ENCODE measurements at regions not wholly inside any gene's neighbourhood (a gene's known extent, or its start where the extent isn't known, plus 50 kb on each side); places are given as distances from the start of the nearest gene placed in this dataset.
A peak's percentile ranks its signal among the peaks of the same experiment; 100 is the strongest.

DNA sequence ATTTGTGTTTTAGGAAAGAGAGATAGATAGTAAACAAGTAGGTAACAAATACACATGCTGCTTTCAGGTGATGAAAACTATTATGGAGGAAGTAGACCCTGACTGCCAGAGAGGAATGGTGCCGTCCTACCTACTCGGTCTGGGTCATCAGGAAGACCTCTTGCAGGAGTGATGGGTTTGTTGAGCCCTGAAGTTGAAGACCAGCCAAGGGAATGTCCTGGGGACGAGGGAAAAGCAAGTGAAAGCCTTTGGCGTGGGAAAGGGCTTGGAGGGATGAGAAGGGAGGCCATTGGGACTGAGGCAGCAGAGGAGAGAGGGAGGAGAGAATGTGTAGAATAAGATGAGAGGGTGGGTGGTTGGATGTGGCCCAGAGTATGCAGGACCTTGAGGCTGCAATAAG, 379.5 kb upstream of the USP24 start:
- Histone ChIP-seq H3K4me3 (no peak overlapping the region), H3K4me1 (replicated peaks) (no peaks in the 10 kb centered on the region)

GRCh38 chr1:55593298-55593697, 378.1 kb upstream of the USP24 start:
- Histone ChIP-seq H3K27ac (no peak overlapping the region), H3K36me3 (no peaks in the 10 kb centered on the region), H3K9me3 (replicated peaks) (no peaks in the 10 kb centered on the region; the same call in 1 of the 2 replicates), H3K27me3 (replicated peaks) (no peaks in the 10 kb centered on the region), H3K4me3 (no peak overlapping the region), H3K4me1 (replicated peaks) (no peaks in the 10 kb centered on the region)
- no peak for DNase-seq (ENCODE audit: low read depth in 1 of 2, low spot score in 2 of 2)

More for the DNA sequence above, 379.5 kb upstream of the USP24 start:
- Histone ChIP-seq H3K9me3 (replicated peaks) (no peaks in the 10 kb centered on the region; the same call in 1 of the 2 replicates), H3K27ac (no peak overlapping the region), H3K27me3 (replicated peaks) (no peaks in the 10 kb centered on the region), H3K36me3 (no peaks in the 10 kb centered on the region)
- no peak for DNase-seq (ENCODE audit: low read depth in 1 of 2, low spot score in 2 of 2)

DNA sequence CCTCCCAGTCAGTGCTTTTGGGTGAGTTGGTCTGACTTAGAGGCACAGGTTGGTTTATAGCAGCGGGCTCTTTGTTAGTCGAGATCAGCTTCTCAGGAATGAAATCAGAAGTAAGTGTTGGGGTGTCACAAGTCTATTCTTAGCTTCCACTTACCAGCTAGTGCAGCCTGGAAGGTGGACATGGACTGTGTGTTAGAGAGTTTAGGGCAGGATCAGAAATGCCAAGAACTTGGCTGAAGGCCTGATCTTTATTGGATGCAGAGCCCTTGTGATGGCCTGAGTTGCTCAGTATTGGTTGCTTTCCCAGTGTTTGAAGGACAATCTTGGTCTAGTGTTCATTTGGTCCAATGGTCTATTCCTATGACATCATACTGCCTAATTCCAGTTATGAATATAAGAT, 377.0 kb upstream of the USP24 start:
- H3K27ac ChIP-seq: no peak overlapping the region
- H3K4me3 ChIP-seq: no peak overlapping the region
- no peaks in the 10 kb centered on the region for H3K27me3 ChIP-seq (replicated peaks)
- H3K4me1 ChIP-seq (replicated peaks): no peaks in the 10 kb centered on the region
- H3K36me3 ChIP-seq: no peaks in the 10 kb centered on the region
- no peaks in the 10 kb centered on the region; the same call in 1 of the 2 replicates for H3K9me3 ChIP-seq (replicated peaks)
- no peak for DNase-seq (ENCODE audit: low read depth in 1 of 2, low spot score in 2 of 2)

DNA sequence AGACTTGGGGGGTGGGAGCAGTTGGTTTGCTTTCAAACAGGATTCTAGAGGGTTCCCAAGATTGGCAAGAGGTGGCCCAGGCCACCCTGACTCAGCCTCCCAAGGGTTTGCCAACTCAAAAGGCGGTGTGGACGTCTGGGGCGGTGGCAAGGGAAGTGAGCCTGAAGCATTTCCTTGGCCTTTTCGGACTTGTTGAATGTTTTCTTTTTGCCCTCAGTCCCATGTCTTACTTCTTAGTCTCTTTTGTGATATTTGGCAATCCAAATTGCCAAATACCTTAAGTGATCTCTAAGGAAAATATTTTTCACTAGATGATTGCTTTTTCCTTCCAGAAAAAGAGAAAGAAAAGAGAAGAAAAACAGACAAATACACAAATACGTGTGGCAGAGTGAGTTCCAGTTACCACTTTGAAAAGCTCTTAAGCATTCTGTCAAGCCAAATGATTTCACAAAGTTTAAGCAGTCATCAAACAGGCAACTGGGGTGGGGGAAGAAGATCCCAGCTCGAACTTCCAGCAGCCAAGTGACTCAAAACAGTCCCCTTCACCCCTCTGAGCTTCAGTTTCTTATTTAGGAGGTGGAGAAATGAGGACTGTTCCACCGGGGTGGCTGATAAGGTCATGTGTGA, 374.6 kb upstream of the USP24 start:
- H3K27me3 ChIP-seq (replicated peaks): no peaks in the 10 kb centered on the region
- H3K4me3 ChIP-seq: no peak overlapping the region
- no peaks in the 10 kb centered on the region for H3K36me3 ChIP-seq
- no peak overlapping the region for H3K27ac ChIP-seq
- H3K4me1 ChIP-seq (replicated peaks): no peaks in the 10 kb centered on the region
- no peaks in the 10 kb centered on the region; the same call in 1 of the 2 replicates for H3K9me3 ChIP-seq (replicated peaks)
- no peak for DNase-seq (ENCODE audit: low read depth in 1 of 2, low spot score in 2 of 2)

GRCh38 chr1:55588309-55588708, 373.1 kb upstream of the USP24 start:
- H3K36me3 ChIP-seq: no peaks in the 10 kb centered on the region
- no peak for DNase-seq (ENCODE audit: low read depth in 1 of 2, low spot score in 2 of 2)
- no peaks in the 10 kb centered on the region for H3K4me1 ChIP-seq (replicated peaks)
- no peak overlapping the region for H3K27ac ChIP-seq
- H3K27me3 ChIP-seq (replicated peaks): no peaks in the 10 kb centered on the region
- no peak overlapping the region for H3K4me3 ChIP-seq
- no peaks in the 10 kb centered on the region; the same call in 1 of the 2 replicates for H3K9me3 ChIP-seq (replicated peaks)

GRCh38 chr1:55586771-55587170, 371.6 kb upstream of the USP24 start:
- H3K4me1 ChIP-seq (replicated peaks): no peaks in the 10 kb centered on the region
- H3K36me3 ChIP-seq: no peaks in the 10 kb centered on the region
- H3K9me3 ChIP-seq (replicated peaks): no peaks in the 10 kb centered on the region; the same call in 1 of the 2 replicates
- no peak for DNase-seq (ENCODE audit: low read depth in 1 of 2, low spot score in 2 of 2)
- H3K4me3 ChIP-seq: no peak overlapping the region
- H3K27ac ChIP-seq: no peak overlapping the region
- no peaks in the 10 kb centered on the region for H3K27me3 ChIP-seq (replicated peaks)

GRCh38 chr1:55585402-55585792, 370.2 kb upstream of the USP24 start:
- Histone ChIP-seq H3K9me3 (replicated peaks) (no peaks in the 10 kb centered on the region; the same call in 1 of the 2 replicates), H3K4me3 (no peak overlapping the region), H3K27ac (no peak overlapping the region), H3K4me1 (replicated peaks) (peaks cover 12% of the 10 kb centered on the region), H3K27me3 (replicated peaks) (no peaks in the 10 kb centered on the region), H3K36me3 (no peaks in the 10 kb centered on the region)
- DNase-seq (ENCODE audit: low read depth in 1 of 2, low spot score in 2 of 2): no peak

GRCh38 chr1:55584526-55585401, 369.6 kb upstream of the USP24 start:
- Histone ChIP-seq H3K9me3 (replicated peaks) (no peaks in the 10 kb centered on the region), H3K4me1 (replicated peaks) (peaks cover 13% of the 10 kb centered on the region), H3K36me3 (no peaks in the 10 kb centered on the region), H3K27me3 (replicated peaks) (no peaks in the 10 kb centered on the region), H3K27ac (no peak overlapping the region), H3K4me3 (no peak overlapping the region)
- no peak for DNase-seq (ENCODE audit: low read depth in 1 of 2, low spot score in 2 of 2)

GRCh38 chr1:55582084-55582483, 366.9 kb upstream of the USP24 start:
- Histone ChIP-seq H3K9me3 (replicated peaks) (no peaks in the 10 kb centered on the region), H3K4me3 (no peak overlapping the region), H3K4me1 (replicated peaks) (peaks cover 13% of the 10 kb centered on the region), H3K36me3 (no peaks in the 10 kb centered on the region), H3K27ac (no peak overlapping the region), H3K27me3 (replicated peaks) (no peaks in the 10 kb centered on the region)
- no peak for DNase-seq (ENCODE audit: low read depth in 1 of 2, low spot score in 2 of 2)

DNA sequence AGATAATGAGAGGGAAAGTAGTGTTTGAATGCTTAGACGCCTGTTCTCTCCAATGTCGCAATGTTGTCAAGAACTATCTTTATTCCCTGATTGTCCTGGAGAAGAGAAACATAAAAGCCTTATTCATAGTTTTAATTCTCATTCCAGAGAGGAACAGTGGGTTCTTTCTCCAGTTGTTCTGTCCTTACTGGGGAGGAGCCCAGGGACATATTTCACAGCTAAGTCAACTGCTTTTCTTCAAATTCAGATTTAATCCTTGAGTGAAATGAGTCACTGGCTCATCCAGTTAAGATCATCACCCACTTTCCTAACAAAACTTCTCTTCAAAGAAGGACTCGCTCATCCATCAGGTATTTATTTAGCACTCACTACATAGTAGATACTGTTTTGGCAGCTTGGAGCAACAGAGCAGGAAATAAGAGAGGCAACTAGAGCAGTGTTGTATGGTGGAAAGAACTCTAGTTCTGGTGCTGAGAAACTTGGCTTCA, 365.7 kb upstream of the USP24 start:
- H3K27ac ChIP-seq: peak overlapping the region; percentile 61
- no peaks in the 10 kb centered on the region for H3K9me3 ChIP-seq (replicated peaks)
- H3K4me1 ChIP-seq (replicated peaks): peaks cover 13% of the 10 kb centered on the region
- DNase-seq (ENCODE audit: low read depth in 1 of 2, low spot score in 2 of 2): peak in 1 of 2 experiments; percentile 52
- H3K27me3 ChIP-seq (replicated peaks): no peaks in the 10 kb centered on the region
- H3K36me3 ChIP-seq: no peaks in the 10 kb centered on the region
- no peak overlapping the region for H3K4me3 ChIP-seq

DNA sequence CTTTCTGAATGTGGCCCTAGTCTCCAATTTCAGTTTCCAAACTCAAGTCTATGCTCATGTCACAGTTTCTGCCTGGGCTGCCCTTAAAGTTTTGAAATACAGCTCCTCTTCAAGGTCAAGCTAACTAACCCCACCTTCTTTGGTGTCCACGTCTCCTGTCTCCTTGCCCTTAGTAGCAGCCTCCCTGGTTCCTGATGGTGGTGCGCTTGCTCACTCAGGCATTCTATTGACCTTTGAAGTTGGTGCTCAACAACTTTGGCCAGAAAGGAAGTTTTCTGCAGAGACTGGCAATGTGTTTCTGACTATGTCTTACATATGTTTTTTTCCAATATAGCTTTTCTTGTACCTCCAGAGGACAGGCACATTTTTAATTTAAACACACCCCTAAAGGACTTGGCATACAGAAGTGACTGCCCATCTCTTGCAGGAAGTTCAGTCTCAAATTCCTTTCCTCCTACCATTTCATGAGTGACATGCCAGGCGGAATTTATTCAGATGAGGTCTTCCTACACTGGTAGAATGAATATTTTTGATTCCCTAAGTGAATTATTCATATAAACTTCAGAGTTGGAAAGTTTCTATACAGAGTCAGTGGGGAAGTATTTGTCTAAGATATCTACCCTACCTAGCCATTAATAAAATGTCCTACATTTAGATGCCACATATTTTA, 364.3 kb upstream of the USP24 start:
- Histone ChIP-seq H3K36me3 (no peaks in the 10 kb centered on the region), H3K4me3 (no peak overlapping the region), H3K4me1 (replicated peaks) (peaks cover 13% of the 10 kb centered on the region), H3K27me3 (replicated peaks) (no peaks in the 10 kb centered on the region), H3K9me3 (replicated peaks) (no peaks in the 10 kb centered on the region), H3K27ac (no peak overlapping the region)
- DNase-seq (ENCODE audit: low read depth in 1 of 2, low spot score in 2 of 2): no peak

GRCh38 chr1:55578646-55579045, 363.5 kb upstream of the USP24 start:
- H3K27me3 ChIP-seq (replicated peaks): no peaks in the 10 kb centered on the region
- H3K4me1 ChIP-seq (replicated peaks): peaks cover 13% of the 10 kb centered on the region
- H3K4me3 ChIP-seq: no peak overlapping the region
- no peak for DNase-seq (ENCODE audit: low read depth in 1 of 2, low spot score in 2 of 2)
- no peaks in the 10 kb centered on the region for H3K9me3 ChIP-seq (replicated peaks)
- no peaks in the 10 kb centered on the region for H3K36me3 ChIP-seq
- H3K27ac ChIP-seq: no peak overlapping the region

DNA sequence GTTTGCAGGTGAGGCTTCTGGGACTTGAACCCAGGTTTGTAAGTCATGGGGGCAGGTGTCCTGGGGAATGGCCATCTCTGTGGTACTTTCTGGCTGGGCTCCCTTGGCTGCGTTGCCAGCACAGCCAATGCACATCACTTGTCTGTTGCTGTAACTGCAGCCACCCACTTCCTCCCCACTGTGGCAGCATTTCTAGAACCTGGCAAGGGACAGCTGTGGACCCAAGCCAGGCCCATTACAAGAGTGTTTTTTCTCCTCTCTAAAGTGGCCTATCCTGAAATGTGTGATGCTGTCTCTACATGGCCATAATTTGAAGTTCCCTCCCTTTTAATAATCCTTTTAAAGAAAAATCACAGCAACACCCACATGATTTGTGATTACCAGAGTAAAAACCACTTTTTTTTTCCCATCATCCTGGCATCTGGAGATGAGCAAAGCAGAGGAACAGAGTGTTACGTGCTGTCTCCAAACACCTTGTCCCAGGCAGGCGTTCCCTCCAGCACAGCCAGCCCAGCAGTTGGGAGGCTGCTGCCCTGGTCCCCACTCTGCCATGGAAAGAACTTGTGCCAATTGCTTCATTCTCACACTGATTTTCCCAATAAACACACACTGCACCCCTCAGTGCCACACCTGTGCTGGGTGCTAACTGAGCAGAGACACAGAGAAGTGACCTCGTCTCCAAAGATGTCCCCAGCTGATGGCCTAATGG, 360.6 kb upstream of the USP24 start:
- Histone ChIP-seq H3K36me3 (no peaks in the 10 kb centered on the region), H3K4me3 (no peak overlapping the region), H3K4me1 (replicated peaks) (peaks cover 16% of the 10 kb centered on the region), H3K27me3 (replicated peaks) (no peaks in the 10 kb centered on the region), H3K27ac (no peak overlapping the region), H3K9me3 (replicated peaks) (no peaks in the 10 kb centered on the region)
- DNase-seq (ENCODE audit: low read depth in 1 of 2, low spot score in 2 of 2): no peak

Measured in SJSA1 (cell line).